GM18870 (cell line): ENCODE measurements at regions not wholly inside any gene's neighbourhood (a gene's known extent, or its start where the extent isn't known, plus 50 kb on each side); places are given as distances from the start of the nearest gene placed in this dataset.

Experiments
- ATAC-seq: cut with Tn5 transposase; IDR thresholded peaks from one replicate; pipeline ENCODE4 v1.9.1; 2021; ENCODE audit warnings: moderate library complexity; ENCODE audit not compliant: unreplicated experiment

GRCh38 chr5:99926463-99926862 is 608.7 kb upstream of the FAM174A start:
- ATAC-seq = peak; percentile 74

GRCh38 chr5:99922386-99922785 is 612.8 kb upstream of the FAM174A start:
- no peak for ATAC-seq

GRCh38 chr5:99911971-99912370 is 623.2 kb upstream of the FAM174A start:
- ATAC-seq = no peak

GRCh38 chr5:99906776-99907175 is 628.4 kb upstream of the FAM174A start:
- ATAC-seq = no peak

- ATAC-seq = no peak
These were observed 633.2 kb upstream of the FAM174A start for GRCh38 chr5:99901972-99902371.

GRCh38 chr5:99900302-99900852 is 634.8 kb upstream of the FAM174A start:
- no peak for ATAC-seq

GRCh38 chr5:99879791-99880511 is 655.2 kb upstream of the FAM174A start:
- no peak for ATAC-seq

- ATAC-seq = no peak
These were observed 656.3 kb upstream of the FAM174A start for GRCh38 chr5:99878830-99879229.

GRCh38 chr5:99866740-99867139 is 668.4 kb upstream of the FAM174A start:
- peak; percentile 98 for ATAC-seq

GRCh38 chr5:99865159-99865558 is 670.0 kb upstream of the FAM174A start:
- no peak for ATAC-seq

GRCh38 chr5:99835791-99836190 is 699.4 kb upstream of the FAM174A start:
- ATAC-seq = no peak

- no peak for ATAC-seq
These were observed 708.0 kb upstream of the FAM174A start for GRCh38 chr5:99827136-99827535.

GRCh38 chr5:99817796-99818195 is 717.4 kb upstream of the FAM174A start:
- ATAC-seq = no peak

- ATAC-seq = no peak
These were observed 720.7 kb upstream of the FAM174A start for GRCh38 chr5:99814321-99815063.

GRCh38 chr5:99808657-99809230 is 726.4 kb upstream of the FAM174A start:
- no peak for ATAC-seq

- ATAC-seq = no peak
These were observed 727.8 kb upstream of the FAM174A start for GRCh38 chr5:99807346-99807745.

GRCh38 chr5:99795031-99795430 is 740.1 kb upstream of the FAM174A start:
- ATAC-seq = no peak

- ATAC-seq = no peak
These were observed 746.7 kb upstream of the FAM174A start for GRCh38 chr5:99788482-99788881.

GRCh38 chr5:99775189-99775588 is 760.0 kb upstream of the FAM174A start:
- ATAC-seq = no peak

- ATAC-seq = no peak
These were observed 761.9 kb upstream of the FAM174A start for GRCh38 chr5:99773290-99773689.

- no peak for ATAC-seq
These were observed 763.9 kb upstream of the FAM174A start for GRCh38 chr5:99771296-99771695.

- ATAC-seq = no peak
These were observed 770.2 kb upstream of the FAM174A start for GRCh38 chr5:99765011-99765410.
